Heart left ventricle (tissue), 16 donors: ENCODE measurements at regions not wholly inside any gene's neighbourhood (a gene's known extent, or its start where the extent isn't known, plus 50 kb on each side); places are given as distances from the start of the nearest gene placed in this dataset.

Experiments
- ATAC-seq, 4 donors: fragments of 200-7000 bp; cut with Tn5 transposase; one replicate each; pipeline ENCODE4 v1.9.1; 2020 to 2022; ENCODE audit warnings: moderate library complexity in 4 of 4, mild to moderate bottlenecking in 3 of 4, moderate number of reproducible peaks in 1 of 4
- DNase-seq, 5 donors: peaks; one replicate each; pipeline ENCODE4 v3.0.0-alpha.2; 2020
- H3K27ac ChIP-seq, 12 donors: fragments of 200-600 bp; sonication (generic) in 4 of 12; one replicate each; pipeline versions ENCODE4 v1.5.0 to v1.8.0; 2016 to 2022; ENCODE audit warnings: mild to moderate bottlenecking in 2 of 12
- H3K27me3 ChIP-seq, 9 donors: fragments of 200-600 bp; sonication (generic) in 2 of 9; one replicate each; pipeline versions ENCODE4 v1.5.1 to v1.8.0; 2016 to 2022; ENCODE audit warnings: mild to moderate bottlenecking in 3 of 9
- H3K36me3 ChIP-seq, 9 donors: fragments of 200-600 bp; sonication (generic) in 2 of 9; one replicate each; pipeline versions ENCODE4 v1.5.0 to v1.8.0; 2018 to 2022; ENCODE audit warnings: mild to moderate bottlenecking in 2 of 9
- H3K4me1 ChIP-seq, 12 donors: fragments of 200-600 bp; sonication (generic) in 4 of 12; one replicate each; pipeline versions ENCODE4 v1.5.0 to v1.8.0; 2016 to 2022; ENCODE audit warnings: mild to moderate bottlenecking in 3 of 12
- H3K4me3 ChIP-seq, 12 donors: fragments of 200-600 bp; sonication (generic) in 4 of 12; one replicate each; pipeline versions ENCODE4 v1.5.0 to v1.8.0; 2017 to 2022; ENCODE audit warnings: mild to moderate bottlenecking in 9 of 12, moderate library complexity in 4 of 12
- H3K9me3 ChIP-seq, 12 donors: fragments of 200-600 bp; sonication (generic) in 4 of 12; one replicate each; pipeline versions ENCODE4 v1.5.0 to v1.8.0; 2016 to 2022; ENCODE audit warnings: mild to moderate bottlenecking in 1 of 12
- CTCF ChIP-seq, 12 donors: fragments of 200-600 bp; sonication (generic) in 4 of 12; IDR thresholded peaks; one replicate each; pipeline versions ENCODE4 v1.5.0 to v1.8.0; 2018 to 2022; ENCODE audit warnings: antibody characterized with exemption in 12 of 12, mild to moderate bottlenecking in 5 of 12
- POLR2A ChIP-seq, 2 donors: fragments of 450-650 bp; IDR thresholded peaks; one replicate each; pipeline ENCODE4 v1.6.1; 2017; ENCODE audit warnings: antibody characterized with exemption in 2 of 2, mild to moderate bottlenecking in 2 of 2, moderate library complexity in 2 of 2
- WGBS, 4 donors: extraction: QIAGEN DNeasy Blood & Tissue Kit in 2 of 4; methylation state at CpG; one replicate each; pipeline versions ENCODE4 v1.1.5 to v1.1.7; 2013 to 2018; 5-methylcytosine and 5-hydroxymethylcytosine counted together
- intact Hi-C, 10 donors: fragments of 100-400 bp; cut with DNase I; formaldehyde crosslinking; loops; one replicate each; pipeline versions ENCODE4 v1.11.1 to v1.14.2; 2022
- donor health status: ischemic (EF 13 %, LVEDD 7.1; RV severe dilation, severe dysfunction).
- donor health status: healthy with polysubstance abuse.
- donor health status: DM: no; HTN: yes; CAD: no.
- donor health status: DM: no; HTN: no; CAD: no.
- donor health status: ischemic (EF 25% LVEDD 6.9; RV normal size, moderate dysfunction).
- donor health status: ischemic (EF 25% LVEDD 5.7; RV mildly dilated, moderate dysfunction).
- donor health status: healthy.
- donor health status: DM: yes; HTN: yes; CAD: no.
- donor health status: ischemic (EF 35%, LVEDD 5.7; RV mildly dilated, moderate dysfunction).
- donor health status: nonischemic (EF 11% LVEDD 7.7; RV severe dilation, severe dysfunction).
- donor health status: DM: yes; HTN: yes; CAD: no.
- donor health status: PGD.
- donor health status: ischemic (EF 29% LVEDD 5.4; RV normal size, mild dysfunction).
- donor health status: nonischemic (EF 23%, LVEDD 6.1; RV moderate dilation, normal function).

- Histone ChIP-seq H3K4me3 (no peak overlapping the region), H3K27ac (peak overlapping the region in 1 of 12 donors; percentile 26), H3K9me3 (no peaks in the 10 kb centered on the region), H3K36me3 (no peaks in the 10 kb centered on the region), H3K27me3 (no peaks in the 10 kb centered on the region), H3K4me1 (peaks cover 0 to 16% (median 0%) of the 10 kb centered on the region in 12 donors)
- ATAC-seq (no peak), DNase-seq (no peak)
- intact Hi-C loops = loop anchor here in 1 of 10 donors (10.0 kb wide), 1 partner anchor 102 kb away; no protein-coding TSS in a partner anchor
- 80 to 91% (median 86%) methylated on average over 2 of the region's 2 CpGs for WGBS, 4 donors
- no peak for TF ChIP-seq POLR2A (IDR thresholded peaks at IDR 0.05)
- TF ChIP-seq CTCF (IDR thresholded peaks at IDR 0.05) = no peak
Observed at GRCh38 chr6:80466981-80467380, 360.5 kb downstream of the BCKDHB start.

- Histone ChIP-seq H3K27ac (no peak overlapping the region), H3K4me3 (no peak overlapping the region), H3K4me1 (peaks cover 0 to 19% (median 3%) of the 10 kb centered on the region in 12 donors), H3K27me3 (no peaks in the 10 kb centered on the region), H3K36me3 (no peaks in the 10 kb centered on the region), H3K9me3 (no peaks in the 10 kb centered on the region)
- DNase-seq (no peak), ATAC-seq (no peak)
- intact Hi-C loops = loop anchor here in 1 of 10 donors (10.0 kb wide), 1 partner anchor 101 kb away; no protein-coding TSS in a partner anchor
- 48 to 74% (median 70%) methylated on average over 2 of the region's 2 CpGs for WGBS, 4 donors
- TF ChIP-seq CTCF (IDR thresholded peaks at IDR 0.05) = no peak
- no peak for TF ChIP-seq POLR2A (IDR thresholded peaks at IDR 0.05)
Observed at GRCh38 chr6:80465513-80465912, 359.0 kb downstream of the BCKDHB start.

DNA sequence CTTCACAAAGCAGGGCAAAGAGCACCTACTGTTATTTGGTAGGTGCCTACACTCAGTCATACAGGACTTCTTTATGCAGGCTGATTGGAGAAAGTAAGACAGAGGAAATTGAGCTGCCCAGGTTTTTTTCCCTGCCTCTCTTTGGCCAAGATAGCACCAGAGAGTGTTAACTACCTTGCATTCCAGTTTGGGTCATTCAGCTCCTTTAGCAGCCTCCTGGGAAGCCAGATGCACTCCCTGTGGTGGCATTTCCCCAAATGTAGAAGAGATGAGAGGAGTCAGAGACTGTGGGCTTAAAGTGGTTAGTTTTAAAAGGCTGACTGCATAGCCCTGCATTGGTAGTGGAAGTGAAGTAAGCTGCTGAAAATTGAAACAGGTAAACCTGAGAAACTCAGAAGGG, 358.4 kb downstream of the BCKDHB start:
- DNase-seq (no peak), ATAC-seq (no peak)
- intact Hi-C loops = loop anchor here in 1 of 10 donors (10.0 kb wide), 1 partner anchor 100 kb away; no protein-coding TSS in a partner anchor
- H3K27me3 ChIP-seq = no peaks in the 10 kb centered on the region
- H3K4me3 ChIP-seq = no peak overlapping the region
- no peak overlapping the region for H3K27ac ChIP-seq
- H3K36me3 ChIP-seq = no peaks in the 10 kb centered on the region
- TF ChIP-seq POLR2A (IDR thresholded peaks at IDR 0.05) (no peak), CTCF (IDR thresholded peaks at IDR 0.05) (no peak)
- peaks cover 0 to 20% (median 6%) of the 10 kb centered on the region in 12 donors for H3K4me1 ChIP-seq
- H3K9me3 ChIP-seq = no peaks in the 10 kb centered on the region

GRCh38 chr6:80463197-80463596, 356.7 kb downstream of the BCKDHB start:
- Histone ChIP-seq H3K9me3 (no peaks in the 10 kb centered on the region), H3K27me3 (no peaks in the 10 kb centered on the region), H3K4me3 (no peak overlapping the region), H3K27ac (no peak overlapping the region), H3K36me3 (no peaks in the 10 kb centered on the region), H3K4me1 (peaks cover 0 to 15% (median 6%) of the 10 kb centered on the region in 12 donors)
- ATAC-seq (no peak), DNase-seq (no peak)
- TF ChIP-seq POLR2A (IDR thresholded peaks at IDR 0.05) = no peak
- TF ChIP-seq CTCF (IDR thresholded peaks at IDR 0.05) = no peak
- intact Hi-C loops = loop anchor here in 1 of 10 donors (10.0 kb wide), 1 partner anchor 98 kb away; no protein-coding TSS in a partner anchor
